ENCODE measurements at regions not wholly inside any gene's neighbourhood (a gene's known extent, or its start where the extent isn't known, plus 50 kb on each side); places are given as distances from the start of the nearest gene placed in this dataset.

DNA sequence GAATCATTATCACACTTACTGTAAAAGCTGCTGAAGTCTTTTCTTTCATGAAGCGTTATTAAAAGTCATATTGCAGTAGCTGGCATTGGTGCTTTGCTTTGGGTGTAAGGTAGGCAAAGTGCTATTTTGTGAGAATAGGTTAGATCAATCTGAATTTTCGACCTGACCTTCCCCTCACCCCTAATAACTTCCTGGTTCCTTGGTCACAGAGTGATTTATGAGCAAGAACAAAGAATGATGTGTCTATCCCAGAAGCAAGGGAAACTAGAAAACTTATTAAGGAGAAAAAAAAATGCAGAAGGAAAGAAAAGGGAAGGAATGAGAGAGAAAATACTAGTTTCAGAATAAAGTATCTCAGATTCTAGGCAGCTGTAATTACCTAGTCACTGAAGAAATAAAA, 163.1 kb upstream of the MEIS1 start:
- no peak overlapping the region for H3K4me3 ChIP-seq (ENCODE audit: low read depth, low read length)
- TF ChIP-seq, protein P1, sequence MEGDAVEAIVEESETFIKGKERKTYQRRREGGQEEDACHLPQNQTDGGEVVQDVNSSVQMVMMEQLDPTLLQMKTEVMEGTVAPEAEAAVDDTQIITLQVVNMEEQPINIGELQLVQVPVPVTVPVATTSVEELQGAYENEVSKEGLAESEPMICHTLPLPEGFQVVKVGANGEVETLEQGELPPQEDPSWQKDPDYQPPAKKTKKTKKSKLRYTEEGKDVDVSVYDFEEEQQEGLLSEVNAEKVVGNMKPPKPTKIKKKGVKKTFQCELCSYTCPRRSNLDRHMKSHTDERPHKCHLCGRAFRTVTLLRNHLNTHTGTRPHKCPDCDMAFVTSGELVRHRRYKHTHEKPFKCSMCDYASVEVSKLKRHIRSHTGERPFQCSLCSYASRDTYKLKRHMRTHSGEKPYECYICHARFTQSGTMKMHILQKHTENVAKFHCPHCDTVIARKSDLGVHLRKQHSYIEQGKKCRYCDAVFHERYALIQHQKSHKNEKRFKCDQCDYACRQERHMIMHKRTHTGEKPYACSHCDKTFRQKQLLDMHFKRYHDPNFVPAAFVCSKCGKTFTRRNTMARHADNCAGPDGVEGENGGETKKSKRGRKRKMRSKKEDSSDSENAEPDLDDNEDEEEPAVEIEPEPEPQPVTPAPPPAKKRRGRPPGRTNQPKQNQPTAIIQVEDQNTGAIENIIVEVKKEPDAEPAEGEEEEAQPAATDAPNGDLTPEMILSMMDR (conservative IDR thresholded peaks at IDR 0.05; ENCODE audit: low read depth, low read length): no peak
- no peak for DNase-seq (ENCODE audit: low read depth)

- TF ChIP-seq, protein P1 (conservative IDR thresholded peaks at IDR 0.05; ENCODE audit: low read depth, low read length): no peak
- H3K4me3 ChIP-seq (ENCODE audit: low read depth, low read length): no peak overlapping the region
- DNase-seq (ENCODE audit: low read depth): no peak
Observed at GRCh38 chr2:66270247-66270646, 164.7 kb upstream of the MEIS1 start.

DNA sequence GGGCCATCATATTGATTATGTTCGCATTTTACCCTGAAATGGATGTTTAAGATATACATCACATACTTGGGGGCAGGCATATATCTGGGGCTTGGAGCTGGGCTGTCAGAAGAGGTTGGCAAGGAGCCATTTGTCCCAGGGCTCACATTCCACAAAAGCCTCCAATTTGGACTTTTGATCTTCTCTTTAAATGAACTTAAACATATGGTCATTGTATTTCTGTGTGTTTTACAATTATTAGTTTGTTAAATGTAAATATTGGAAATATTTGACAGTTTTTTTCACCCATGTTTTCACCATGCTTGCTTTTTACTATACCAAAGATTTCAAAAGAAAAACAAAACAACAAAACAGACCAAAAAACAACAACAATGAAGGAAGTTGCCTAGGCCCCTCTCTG, 165.8 kb upstream of the MEIS1 start:
- TF ChIP-seq, protein P1 (conservative IDR thresholded peaks at IDR 0.05; ENCODE audit: low read depth, low read length): no peak
- no peak for DNase-seq (ENCODE audit: low read depth)
- H3K4me3 ChIP-seq (ENCODE audit: low read depth, low read length): no peak overlapping the region

- no peak overlapping the region for H3K4me3 ChIP-seq (ENCODE audit: low read depth, low read length)
- no peak for DNase-seq (ENCODE audit: low read depth)
- TF ChIP-seq, protein P1 (conservative IDR thresholded peaks at IDR 0.05; ENCODE audit: low read depth, low read length): no peak
Observed at GRCh38 chr2:66268756-66269155, 166.2 kb upstream of the MEIS1 start.

GRCh38 chr2:66264354-66264753, 170.6 kb upstream of the MEIS1 start:
- TF ChIP-seq, protein P1 (conservative IDR thresholded peaks at IDR 0.05; ENCODE audit: low read depth, low read length): no peak
- no peak overlapping the region for H3K4me3 ChIP-seq (ENCODE audit: low read depth, low read length)

DNA sequence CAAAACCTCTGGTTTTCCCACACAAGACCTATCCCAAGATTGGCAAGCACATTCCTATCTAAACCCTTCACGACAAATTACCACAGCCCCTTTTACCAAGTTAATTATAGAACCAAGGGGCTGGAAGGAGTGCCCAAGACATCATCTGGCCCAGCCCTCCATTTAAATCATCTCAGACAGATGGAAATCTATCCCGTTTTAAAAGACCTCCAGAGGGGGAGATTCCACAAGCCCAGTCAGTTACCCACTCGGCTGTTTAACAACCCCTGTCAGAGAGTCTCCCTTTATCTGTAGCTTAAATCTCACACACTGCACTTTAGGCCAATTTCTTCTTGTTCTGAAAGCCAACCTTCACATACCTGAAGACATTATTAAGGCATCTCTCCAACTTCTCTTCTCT, 179.1 kb upstream of the MEIS1 start:
- H3K4me3 ChIP-seq (ENCODE audit: low read depth, low read length): no peak overlapping the region
- no peak for DNase-seq (ENCODE audit: low read depth)
- TF ChIP-seq, protein P1 (conservative IDR thresholded peaks at IDR 0.05; ENCODE audit: low read depth, low read length): no peak

More at GRCh38 chr2:66264354-66264753, 170.6 kb upstream of the MEIS1 start:
- DNase-seq (ENCODE audit: low read depth): no peak

- H3K4me3 ChIP-seq (ENCODE audit: low read depth, low read length): no peak overlapping the region
- no peak for DNase-seq (ENCODE audit: low read depth)
- TF ChIP-seq, protein P1 (conservative IDR thresholded peaks at IDR 0.05; ENCODE audit: low read depth, low read length): no peak
Observed at GRCh38 chr2:66255136-66255535, 179.8 kb upstream of the MEIS1 start.

Data from choroid plexus epithelial cell (primary cell).